ENCODE measurements at regions not wholly inside any gene's neighbourhood (a gene's known extent, or its start where the extent isn't known, plus 50 kb on each side); places are given as distances from the start of the nearest gene placed in this dataset.

- TF ChIP-seq, protein P1, sequence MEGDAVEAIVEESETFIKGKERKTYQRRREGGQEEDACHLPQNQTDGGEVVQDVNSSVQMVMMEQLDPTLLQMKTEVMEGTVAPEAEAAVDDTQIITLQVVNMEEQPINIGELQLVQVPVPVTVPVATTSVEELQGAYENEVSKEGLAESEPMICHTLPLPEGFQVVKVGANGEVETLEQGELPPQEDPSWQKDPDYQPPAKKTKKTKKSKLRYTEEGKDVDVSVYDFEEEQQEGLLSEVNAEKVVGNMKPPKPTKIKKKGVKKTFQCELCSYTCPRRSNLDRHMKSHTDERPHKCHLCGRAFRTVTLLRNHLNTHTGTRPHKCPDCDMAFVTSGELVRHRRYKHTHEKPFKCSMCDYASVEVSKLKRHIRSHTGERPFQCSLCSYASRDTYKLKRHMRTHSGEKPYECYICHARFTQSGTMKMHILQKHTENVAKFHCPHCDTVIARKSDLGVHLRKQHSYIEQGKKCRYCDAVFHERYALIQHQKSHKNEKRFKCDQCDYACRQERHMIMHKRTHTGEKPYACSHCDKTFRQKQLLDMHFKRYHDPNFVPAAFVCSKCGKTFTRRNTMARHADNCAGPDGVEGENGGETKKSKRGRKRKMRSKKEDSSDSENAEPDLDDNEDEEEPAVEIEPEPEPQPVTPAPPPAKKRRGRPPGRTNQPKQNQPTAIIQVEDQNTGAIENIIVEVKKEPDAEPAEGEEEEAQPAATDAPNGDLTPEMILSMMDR (IDR thresholded peaks at IDR 0.05; ENCODE audit: low read length) = no peak
- TF ChIP-seq EZH2 (optimal IDR thresholded peaks at IDR 0.05; ENCODE audit: low read depth, low read length) = no peak
- TF ChIP-seq EZH2phosphoT487 (IDR thresholded peaks at IDR 0.05; ENCODE audit: low read length) = no peak
Measured at GRCh38 chr11:91188484-91188883, 965.6 kb upstream of the CHORDC1 start.
